GM23338 (cell line): ENCODE measurements at regions not wholly inside any gene's neighbourhood (a gene's known extent, or its start where the extent isn't known, plus 50 kb on each side); places are given as distances from the start of the nearest gene placed in this dataset.

ENCODE experiments used
- ATAC-seq: fragments of 200-7000 bp; cut with Tn5 transposase; 3 replicates; pipeline ENCODE4 v1.9.1; 2020
- DNase-seq: peaks from one replicate; pipeline ENCODE4 v3.0.0-alpha.2; 2015; ENCODE audit warnings: low spot score
- H2AFZ ChIP-seq: fragments of 200-600 bp; sonication (generic); 2 replicates; pipeline ENCODE4 v1.8.0; 2016; ENCODE audit warnings: antibody characterized with exemption, mild to moderate bottlenecking, moderate library complexity
- H3F3A ChIP-seq: fragments of 200-600 bp; sonication (generic); replicated peaks from 2 replicates; pipeline ENCODE4 v1.8.0; 2017; ENCODE audit warnings: antibody characterized with exemption, mixed run types, low read depth
- H3K27ac ChIP-seq: fragments of 200-600 bp; sonication (generic); 2 replicates; pipeline ENCODE4 v1.6.1; 2016; ENCODE audit warnings: low read depth
- H3K27me3 ChIP-seq: fragments of 200-600 bp; sonication (generic); 2 replicates; pipeline ENCODE4 v1.8.0; 2016; ENCODE audit warnings: mild to moderate bottlenecking, mixed run types, moderate library complexity; ENCODE audit not compliant: insufficient read depth
- H3K36me3 ChIP-seq: fragments of 200-600 bp; sonication (generic); 2 replicates; pipeline ENCODE4 v1.8.0; 2016; ENCODE audit warnings: mild to moderate bottlenecking; ENCODE audit not compliant: insufficient read depth
- H3K4me1 ChIP-seq: fragments of 200-600 bp; sonication (generic); 2 replicates; pipeline ENCODE4 v1.8.0; 2016; ENCODE audit warnings: mild to moderate bottlenecking, moderate library complexity; ENCODE audit not compliant: insufficient read depth
- H3K4me2 ChIP-seq: fragments of 200-600 bp; sonication (generic); 2 replicates; pipeline ENCODE4 v1.7.1; 2017; ENCODE audit warnings: mixed run types
- H3K4me3 ChIP-seq: fragments of 200-600 bp; sonication (generic); 2 replicates; pipeline ENCODE4 v1.6.1; 2016; ENCODE audit warnings: mixed run types
- H3K79me2 ChIP-seq: fragments of 200-600 bp; sonication (generic); replicated peaks from 2 replicates; pipeline ENCODE4 v1.8.0; 2017; ENCODE audit warnings: mild to moderate bottlenecking; ENCODE audit not compliant: insufficient read depth
- H3K9me2 ChIP-seq: fragments of 200-600 bp; sonication (generic); 2 replicates; pipeline ENCODE4 v1.8.0; 2017; ENCODE audit not compliant: insufficient read depth
- H4K20me1 ChIP-seq: fragments of 200-600 bp; sonication (generic); replicated peaks from 2 replicates; pipeline ENCODE4 v1.8.0; 2017; ENCODE audit warnings: mild to moderate bottlenecking; ENCODE audit not compliant: insufficient read depth
- H3K27ac Mint-ChIP-seq: 2 replicates; pipeline ENCODE4 v1.8.0; 2020; ENCODE audit warnings: inconsistent platforms, mild to moderate bottlenecking, moderate library complexity, mixed read lengths
- H3K27me3 Mint-ChIP-seq: 3 replicates; pipeline ENCODE4 v1.8.0; 2022; ENCODE audit warnings: low read depth, mild to moderate bottlenecking, moderate library complexity, mixed read lengths, inconsistent platforms; ENCODE audit not compliant: insufficient read depth, poor library complexity
- H3K36me3 Mint-ChIP-seq: 3 replicates; pipeline ENCODE4 v1.8.0; 2021; ENCODE audit warnings: low read depth, mild to moderate bottlenecking, inconsistent platforms, moderate library complexity, mixed read lengths
- H3K4me1 Mint-ChIP-seq: 3 replicates; pipeline ENCODE4 v1.8.0; 2020; ENCODE audit warnings: mild to moderate bottlenecking, inconsistent platforms, mixed read lengths
- H3K4me3 Mint-ChIP-seq: 3 replicates; pipeline ENCODE4 v1.8.0; 2021; ENCODE audit warnings: moderate library complexity, mild to moderate bottlenecking, inconsistent platforms, mixed read lengths
- H3K9me3 Mint-ChIP-seq: 3 replicates; pipeline ENCODE4 v1.8.0; 2020; ENCODE audit warnings: moderate library complexity, mild to moderate bottlenecking, inconsistent platforms, mixed read lengths
- CREB1 ChIP-seq: fragments of 250-450 bp; sonication (Bioruptor Pico); IDR thresholded peaks from 2 replicates; pipeline ENCODE4 v1.5.0; 2020; ENCODE audit warnings: low read depth, mild to moderate bottlenecking, moderate library complexity
- CTCF ChIP-seq, 2 experiments: fragments of 200-600 bp in 1 of 2; sonication (generic) in 1 of 2; conservative IDR thresholded peaks; 2 replicates each; pipeline versions ENCODE4 v1.5.1 to v1.6.1; 2016 to 2017; ENCODE audit warnings: antibody characterized with exemption in 2 of 2, low read depth in 2 of 2, mild to moderate bottlenecking in 2 of 2, moderate library complexity in 1 of 2
- ETS1 ChIP-seq: IDR thresholded peaks from 2 replicates; pipeline ENCODE4 v1.6.1; 2016; ENCODE audit warnings: antibody characterized with exemption
- EZH2 ChIP-seq: fragments of 200-600 bp; sonication (generic); IDR thresholded peaks from one replicate; pipeline ENCODE4 v1.8.0; 2017; ENCODE audit warnings: antibody characterized with exemption, mild to moderate bottlenecking, low read depth; ENCODE audit not compliant: unreplicated experiment
- EZH2phosphoT487 ChIP-seq: fragments of 200-600 bp; sonication (generic); IDR thresholded peaks from one replicate; pipeline ENCODE4 v1.8.1; 2018; ENCODE audit warnings: antibody characterized with exemption; ENCODE audit not compliant: unreplicated experiment
- JUNB ChIP-seq: IDR thresholded peaks from one replicate; pipeline ENCODE4 v1.6.1; 2016; ENCODE audit warnings: antibody characterized with exemption; ENCODE audit not compliant: unreplicated experiment
- NANOG ChIP-seq: IDR thresholded peaks from 2 replicates; pipeline ENCODE4 v1.6.1; 2016; ENCODE audit warnings: antibody characterized with exemption, borderline replicate concordance
- POLR2AphosphoS5 ChIP-seq: IDR thresholded peaks from 2 replicates; pipeline ENCODE4 v1.6.1; 2016; ENCODE audit warnings: antibody characterized with exemption, low read depth
- REST ChIP-seq: IDR thresholded peaks from one replicate; pipeline ENCODE4 v1.6.1; 2018; ENCODE audit warnings: antibody characterized with exemption; ENCODE audit not compliant: unreplicated experiment
- STAT1 ChIP-seq: IDR thresholded peaks from one replicate; pipeline ENCODE4 v1.6.1; 2016; ENCODE audit warnings: antibody characterized with exemption; ENCODE audit not compliant: unreplicated experiment
- ZNF114 ChIP-seq: fragments of 250-450 bp; sonication (Bioruptor Pico); IDR thresholded peaks from 2 replicates; pipeline ENCODE4 v1.5.0; 2020; ENCODE audit warnings: mild to moderate bottlenecking, moderate library complexity
- ZNF331 ChIP-seq: fragments of 250-450 bp; sonication (Bioruptor Pico); IDR thresholded peaks from 2 replicates; pipeline ENCODE4 v1.5.0; 2020; ENCODE audit warnings: low read depth, mild to moderate bottlenecking, moderate library complexity
- ZNF462 ChIP-seq: fragments of 250-450 bp; sonication (Bioruptor Pico); IDR thresholded peaks from 2 replicates; pipeline ENCODE4 v1.5.0; 2020; ENCODE audit warnings: mild to moderate bottlenecking, moderate library complexity

- Mint-ChIP-seq H3K4me1 (peaks cover 2% of the 10 kb centered on the region; the same call in 2 of the 3 replicates), H3K4me3 (no peak overlapping the region), H3K27ac (no peak overlapping the region), H3K27me3 (peaks cover 2% of the 10 kb centered on the region), H3K36me3 (peaks cover 12% of the 10 kb centered on the region; the same call in 1 of the 3 replicates), H3K9me3 (peaks cover 16% of the 10 kb centered on the region)
- H3K4me3 ChIP-seq, result no peak overlapping the region
- no peaks in the 10 kb centered on the region for H3K36me3 ChIP-seq
- no peak overlapping the region for H3K4me2 ChIP-seq
- H3K9me2 ChIP-seq, result no peaks in the 10 kb centered on the region
- no peaks in the 10 kb centered on the region for H3K4me1 ChIP-seq
- no peaks in the 10 kb centered on the region for H3F3A ChIP-seq
- H3K27ac ChIP-seq, result no peak overlapping the region
- TF ChIP-seq CTCF (conservative IDR thresholded peaks at IDR 0.05; ENCODE audit: low read depth in 2 of 2), result no peak
- TF ChIP-seq JUNB, result no peak
- no peak for TF ChIP-seq STAT1
- TF ChIP-seq EZH2phosphoT487, result no peak
- TF ChIP-seq EZH2, result no peak
- TF ChIP-seq REST, result no peak
- TF ChIP-seq ZNF462, result no peak
- TF ChIP-seq ZNF114 (CRISPR knock-in tag), result no peak
- TF ChIP-seq NANOG, result no peak
- no peak for TF ChIP-seq POLR2AphosphoS5
- no peak for TF ChIP-seq ETS1
- no peak for TF ChIP-seq ZNF331 (CRISPR knock-in tag)
- TF ChIP-seq CREB1 (CRISPR knock-in tag), result no peak
- no peaks in the 10 kb centered on the region for H4K20me1 ChIP-seq
- ATAC-seq (no peak), DNase-seq (no peak)
- H3K27me3 ChIP-seq, result no peaks in the 10 kb centered on the region
- no peak overlapping the region for H2AFZ ChIP-seq
- H3K79me2 ChIP-seq, result no peaks in the 10 kb centered on the region
These were observed 86.8 kb upstream of the SH3BP4 start for GRCh38 chr2:234865040-234865439.
